Ureter (tissue), 1 donor: ENCODE measurements at regions not wholly inside any gene's neighbourhood (a gene's known extent, or its start where the extent isn't known, plus 50 kb on each side); places are given as distances from the start of the nearest gene placed in this dataset.

Source experiments
- DNase-seq: peaks from one replicate; pipeline ENCODE4 v3.0.0-alpha.2; 2020; ENCODE audit warnings: low spot score
- donor health status: DM: yes; HTN: yes; CAD: no.

- DNase-seq, result no peak
Observed at GRCh38 chr3:30221619-30222018, 384.8 kb upstream of the TGFBR2 start.

DNA sequence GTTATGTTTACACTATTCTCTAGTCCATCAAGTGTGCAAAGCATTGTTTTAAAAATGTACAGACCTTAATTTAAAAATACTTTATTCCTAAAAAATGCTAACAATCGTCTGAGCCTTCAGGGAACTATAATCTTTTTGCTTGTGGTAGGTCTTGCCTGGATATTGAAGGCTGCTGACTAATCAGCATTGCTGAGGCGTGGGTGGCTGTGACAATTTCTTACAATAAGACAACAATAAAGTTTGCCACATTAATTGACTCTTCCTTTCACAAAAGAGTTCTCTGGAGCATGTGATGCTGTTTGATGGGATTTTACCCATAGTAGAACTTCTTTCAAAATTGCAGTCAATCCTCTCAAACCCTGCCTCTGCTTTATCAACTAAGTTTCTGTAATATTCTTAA is 384.0 kb upstream of the TGFBR2 start:
- no peak for DNase-seq

GRCh38 chr3:30225021-30225420 is 381.4 kb upstream of the TGFBR2 start:
- no peak for DNase-seq

- DNase-seq, result no peak
Observed at GRCh38 chr3:30226601-30227151, 379.7 kb upstream of the TGFBR2 start.

- DNase-seq, result no peak
Observed at GRCh38 chr3:30227571-30228301, 378.7 kb upstream of the TGFBR2 start.

- no peak for DNase-seq
Observed at GRCh38 chr3:30228302-30228631, 378.1 kb upstream of the TGFBR2 start.

DNA sequence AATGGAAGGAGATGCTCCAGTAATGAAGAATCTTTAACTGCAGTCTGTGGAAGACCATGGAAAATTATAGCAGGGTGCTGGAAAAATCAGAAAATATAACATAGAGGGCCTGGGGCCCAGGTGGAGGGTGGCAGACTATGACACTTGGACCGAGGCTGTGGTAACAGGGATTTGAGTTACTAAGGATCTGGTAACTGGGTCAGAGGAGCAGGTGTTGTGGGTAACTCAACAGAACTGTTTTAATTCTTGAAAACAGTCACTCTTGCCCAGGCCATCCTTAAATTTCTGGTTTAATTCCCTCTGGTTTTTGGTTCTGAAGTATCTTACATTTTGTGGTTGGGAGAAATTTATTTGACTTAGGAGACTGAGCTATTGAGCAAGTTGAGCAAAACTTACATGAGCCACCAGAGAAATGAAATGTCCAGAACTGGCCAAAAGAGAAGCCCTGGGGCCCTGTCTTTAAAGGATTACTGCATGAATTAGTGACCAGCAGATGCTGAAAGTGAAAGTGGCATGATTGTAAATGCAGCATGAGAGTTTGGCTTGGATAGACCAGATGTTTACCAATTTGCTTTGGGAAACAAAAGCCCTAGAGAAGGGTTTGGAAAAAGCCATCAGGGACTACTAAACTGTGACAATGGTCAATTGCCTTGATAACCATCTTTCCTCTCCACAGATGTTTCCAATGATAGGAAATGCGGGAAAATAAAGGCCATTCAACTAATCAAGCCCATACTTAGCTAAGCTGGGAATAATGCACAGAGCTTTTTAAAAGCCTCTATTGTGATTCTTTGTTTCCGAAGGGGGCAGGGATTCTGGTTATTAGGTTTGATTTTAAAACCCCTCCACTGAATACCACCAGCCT is 374.9 kb upstream of the TGFBR2 start:
- DNase-seq, result no peak

DNA sequence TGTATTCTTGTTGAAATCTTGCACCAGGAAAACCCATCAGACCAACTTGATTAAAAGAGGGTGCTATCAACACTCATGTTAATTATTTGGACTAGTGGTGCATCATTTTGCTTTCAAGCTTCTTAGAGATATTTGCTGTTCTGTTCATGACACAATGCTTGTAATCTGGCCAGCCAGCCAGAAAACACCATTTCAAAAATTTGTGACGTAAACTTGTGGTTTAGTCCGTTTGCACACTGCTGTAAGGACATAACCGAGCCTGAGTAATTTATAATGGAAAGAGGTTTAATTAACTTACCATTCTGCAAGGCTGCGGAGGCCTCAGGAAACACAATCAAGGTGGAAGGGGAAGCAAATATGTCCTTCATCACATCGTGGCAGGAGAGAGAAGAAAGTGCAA is 374.3 kb upstream of the TGFBR2 start:
- DNase-seq, result peak; percentile 48

DNA sequence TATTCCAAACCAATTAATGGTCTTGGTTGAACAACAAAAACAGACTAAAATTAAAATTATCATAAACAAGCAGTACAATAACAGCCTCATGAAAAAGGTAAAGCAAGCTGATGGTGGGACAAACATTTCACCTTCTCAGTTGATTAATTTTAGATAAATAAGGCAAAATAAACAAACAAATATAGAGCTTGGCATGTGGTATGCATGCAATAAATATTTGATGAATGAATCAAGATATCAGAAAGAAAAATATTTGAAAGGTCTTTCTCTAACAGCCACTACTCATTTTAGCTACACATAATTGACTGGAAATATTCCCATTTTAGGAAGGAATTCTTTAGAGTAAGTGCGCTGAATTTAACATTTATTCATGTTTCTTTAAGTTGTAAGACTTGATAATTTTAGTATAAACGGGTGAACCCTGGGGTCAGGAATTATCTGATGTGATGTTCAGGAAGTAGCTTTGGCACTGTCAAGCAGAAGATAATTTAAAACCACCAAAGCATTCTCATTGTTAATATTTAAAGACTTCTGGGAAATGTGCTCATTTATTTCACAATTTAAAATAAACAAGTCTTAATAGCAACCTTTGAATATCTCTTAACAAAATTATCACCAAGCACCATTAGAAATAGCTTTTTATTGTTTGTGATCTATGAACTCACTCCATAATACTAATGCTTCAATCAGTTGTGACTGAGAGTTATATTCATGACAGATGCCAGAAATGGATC is 372.3 kb upstream of the TGFBR2 start:
- DNase-seq, result no peak

- no peak for DNase-seq
Observed at GRCh38 chr3:30236011-30236410, 370.4 kb upstream of the TGFBR2 start.

GRCh38 chr3:30241721-30242120 is 364.7 kb upstream of the TGFBR2 start:
- no peak for DNase-seq

DNA sequence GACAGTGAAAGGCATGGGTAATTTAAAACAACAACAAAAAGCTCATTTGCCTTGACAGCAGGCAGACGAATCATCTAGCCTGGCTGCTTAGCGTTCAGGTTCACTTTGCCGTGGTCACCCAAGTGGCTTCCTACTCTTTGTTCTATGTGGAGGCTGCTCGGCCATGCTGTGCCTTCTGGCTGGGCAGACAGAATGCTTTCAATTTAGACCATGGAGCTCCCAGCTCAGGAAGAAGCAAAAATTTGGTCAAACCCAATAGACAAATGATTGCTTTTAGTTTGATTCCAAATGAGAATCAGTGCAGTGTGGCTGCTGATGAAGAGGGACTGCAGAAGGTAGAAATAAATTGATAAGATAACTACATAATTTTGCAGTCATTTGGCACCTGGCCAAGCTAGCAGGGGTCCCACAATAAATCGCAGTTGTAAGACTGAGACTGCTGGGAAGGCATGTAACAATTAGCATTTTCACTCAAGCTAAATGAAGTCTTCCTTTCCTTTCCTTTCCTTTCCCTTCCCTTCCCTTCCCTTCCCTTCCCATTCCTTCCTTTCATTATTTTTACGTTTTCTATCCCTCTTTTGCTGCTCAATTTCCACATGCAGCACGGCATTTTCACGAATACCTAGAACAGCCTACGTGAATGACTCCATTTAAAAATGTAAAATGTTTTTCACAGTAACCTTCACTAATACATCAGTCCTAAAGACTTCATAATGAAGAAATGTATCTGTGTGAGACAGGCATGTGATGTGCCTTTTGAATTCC is 360.4 kb upstream of the TGFBR2 start:
- DNase-seq, result no peak

DNA sequence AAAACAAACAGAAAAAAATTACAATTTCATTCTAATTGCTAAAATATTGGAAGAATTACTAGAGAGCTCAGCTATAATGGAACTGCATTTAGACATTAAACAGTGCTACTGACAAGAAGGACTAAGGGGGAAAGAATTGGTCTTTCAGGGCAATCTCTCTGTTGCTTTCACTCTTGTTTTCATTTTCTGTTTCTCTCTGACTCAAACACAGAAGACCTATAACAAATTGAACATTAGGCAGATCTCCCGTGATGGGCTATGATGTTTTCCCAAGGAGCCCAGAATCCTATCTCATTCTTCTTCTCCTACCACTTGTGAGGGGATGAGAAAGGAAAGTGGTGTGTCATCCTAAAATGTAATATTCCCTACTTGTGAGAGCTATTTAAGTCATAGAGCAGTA is 358.0 kb upstream of the TGFBR2 start:
- no peak for DNase-seq

GRCh38 chr3:30252474-30252873 is 353.9 kb upstream of the TGFBR2 start:
- DNase-seq, result no peak

DNA sequence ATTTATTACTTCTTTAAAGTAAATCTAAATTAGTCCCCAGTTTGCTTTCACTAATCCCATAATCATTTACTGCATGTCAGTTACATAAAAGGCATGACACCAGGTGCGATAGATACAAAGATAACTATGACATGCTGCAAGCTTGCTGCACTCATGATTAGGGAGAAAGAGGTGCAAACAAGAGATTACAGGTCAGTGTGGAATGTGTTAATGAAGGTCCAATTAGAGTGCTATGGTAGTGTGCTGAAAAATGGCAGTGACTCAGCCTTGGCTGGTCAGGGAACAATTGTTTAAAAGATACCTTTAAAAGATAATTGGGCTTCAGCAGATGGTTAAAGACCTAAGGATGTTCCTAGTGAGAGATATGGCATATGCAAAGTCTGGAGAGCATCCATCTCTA is 352.6 kb upstream of the TGFBR2 start:
- no peak for DNase-seq

- DNase-seq, result no peak
Observed at GRCh38 chr3:30256474-30256873, 349.9 kb upstream of the TGFBR2 start.

GRCh38 chr3:30258426-30259392 is 347.7 kb upstream of the TGFBR2 start:
- DNase-seq, result no peak

DNA sequence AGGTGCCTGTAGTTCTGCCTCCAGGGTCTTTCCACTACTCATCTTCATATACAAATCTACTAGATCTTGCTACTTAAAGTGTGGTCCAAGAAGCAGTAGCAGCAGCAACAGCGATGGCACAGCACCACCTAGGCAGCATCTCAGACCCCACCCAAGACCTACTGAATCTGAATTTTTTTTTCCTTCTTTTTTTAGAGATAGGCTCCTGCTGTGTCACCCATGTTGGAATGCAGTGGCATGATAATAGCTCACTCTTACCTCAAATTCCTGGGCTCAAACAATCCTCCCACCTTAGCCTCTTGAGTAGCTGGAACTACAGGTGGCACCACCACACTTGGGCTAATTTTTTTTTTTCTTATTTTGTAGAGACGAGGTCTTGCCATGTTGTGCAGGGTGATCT is 346.7 kb upstream of the TGFBR2 start:
- no peak for DNase-seq

DNA sequence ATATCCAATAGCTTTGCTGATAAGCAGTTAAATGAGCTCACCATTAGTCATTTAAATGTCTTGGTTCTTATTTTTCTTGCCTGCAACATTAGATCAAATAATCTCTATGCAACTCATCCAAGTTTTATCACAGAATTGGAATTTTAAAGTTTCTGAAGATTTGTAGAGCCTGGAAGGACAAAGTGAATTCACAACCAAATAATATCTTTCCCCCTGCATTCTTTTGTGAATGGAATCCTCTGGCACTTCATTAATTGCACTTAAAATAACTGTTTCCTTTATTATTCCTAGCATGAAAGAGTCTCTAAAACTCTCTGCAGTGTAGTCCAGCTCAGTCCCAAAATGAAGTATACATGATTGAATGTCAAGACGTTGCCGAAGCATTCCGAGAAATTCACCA is 345.6 kb upstream of the TGFBR2 start:
- DNase-seq, result no peak

- no peak for DNase-seq
Observed at GRCh38 chr3:30263238-30263924, 343.0 kb upstream of the TGFBR2 start.
